ENCODE measurements at regions not wholly inside any gene's neighbourhood (a gene's known extent, or its start where the extent isn't known, plus 50 kb on each side); places are given as distances from the start of the nearest gene placed in this dataset.
A peak's percentile ranks its signal among the peaks of the same experiment; 100 is the strongest.

- in situ Hi-C loops (cut with MboI; ENCODE audit: low pct_unique_long_range_greater_than_20kb, low sequenced_read_pairs, unreplicated experiment): no loop called here
- peak; percentile 7 for DNase-seq (ENCODE audit: low spot score)
- TF ChIP-seq CTCF (IDR thresholded peaks at IDR 0.05; ENCODE audit: extremely low read depth, insufficient read depth, missing control alignments): no peak
Observed at GRCh38 chr6:170212051-170212756, 78.7 kb downstream of the DLL1 start.

- DNase-seq (ENCODE audit: low spot score): peak; percentile 11
- in situ Hi-C loops (cut with MboI; ENCODE audit: low pct_unique_long_range_greater_than_20kb, low sequenced_read_pairs, unreplicated experiment): no loop called here
- TF ChIP-seq CTCF (IDR thresholded peaks at IDR 0.05; ENCODE audit: extremely low read depth, insufficient read depth, missing control alignments): no peak
Observed at GRCh38 chr6:170211404-170212025, 79.4 kb downstream of the DLL1 start.

- DNase-seq (ENCODE audit: low spot score): no peak
- no peak for TF ChIP-seq CTCF (IDR thresholded peaks at IDR 0.05; ENCODE audit: extremely low read depth, insufficient read depth, missing control alignments)
- in situ Hi-C loops (cut with MboI; ENCODE audit: low pct_unique_long_range_greater_than_20kb, low sequenced_read_pairs, unreplicated experiment): no loop called here
Observed at GRCh38 chr6:170210651-170211403, 80.1 kb downstream of the DLL1 start.

- no peak for DNase-seq (ENCODE audit: low spot score)
- in situ Hi-C loops (cut with MboI; ENCODE audit: low pct_unique_long_range_greater_than_20kb, low sequenced_read_pairs, unreplicated experiment): no loop called here
- no peak for TF ChIP-seq CTCF (IDR thresholded peaks at IDR 0.05; ENCODE audit: extremely low read depth, insufficient read depth, missing control alignments)
Observed at GRCh38 chr6:170210026-170210390, 80.9 kb downstream of the DLL1 start.

- no peak for TF ChIP-seq CTCF (IDR thresholded peaks at IDR 0.05; ENCODE audit: extremely low read depth, insufficient read depth, missing control alignments)
- in situ Hi-C loops (cut with MboI; ENCODE audit: low pct_unique_long_range_greater_than_20kb, low sequenced_read_pairs, unreplicated experiment): no loop called here
- no peak for DNase-seq (ENCODE audit: low spot score)
Observed at GRCh38 chr6:170209354-170210025, 81.4 kb downstream of the DLL1 start.

GRCh38 chr6:170208651-170209353 lies 82.1 kb downstream of the DLL1 start:
- DNase-seq (ENCODE audit: low spot score): no peak
- TF ChIP-seq CTCF (IDR thresholded peaks at IDR 0.05; ENCODE audit: extremely low read depth, insufficient read depth, missing control alignments): no peak
- in situ Hi-C loops (cut with MboI; ENCODE audit: low pct_unique_long_range_greater_than_20kb, low sequenced_read_pairs, unreplicated experiment): no loop called here

All from GM13977 (cell line).